H1 (cell line): ENCODE measurements at regions not wholly inside any gene's neighbourhood (a gene's known extent, or its start where the extent isn't known, plus 50 kb on each side); places are given as distances from the start of the nearest gene placed in this dataset.

Experiments used
- ATF2 ChIP-seq: IDR thresholded peaks from 2 replicates; pipeline ENCODE4 v1.6.1; 2012; ENCODE audit warnings: low read length, inconsistent platforms
- CHD7 ChIP-seq: fragments of 300-600 bp; sonication (generic); IDR thresholded peaks from 2 replicates; pipeline ENCODE4 v1.7.1; 2012; ENCODE audit warnings: low read length, moderate library complexity, mild to moderate bottlenecking, inconsistent platforms; ENCODE audit not compliant: insufficient replicate concordance
- FOSL1 ChIP-seq: IDR thresholded peaks from 2 replicates; pipeline ENCODE4 v1.6.1; 2011; ENCODE audit warnings: mild to moderate bottlenecking, low read depth, low read length, moderate library complexity; ENCODE audit not compliant: insufficient read depth
- HDAC2 ChIP-seq, 2 experiments: fragments of 300-600 bp in 1 of 2; sonication (generic) in 1 of 2; IDR thresholded peaks; 2 replicates each; pipeline ENCODE4 v1.6.1; 2011 to 2012; ENCODE audit warnings: low read depth in 2 of 2, low read length in 2 of 2, mild to moderate bottlenecking in 2 of 2, moderate library complexity in 2 of 2, borderline replicate concordance in 1 of 2, inconsistent platforms in 1 of 2
- POU5F1 ChIP-seq: IDR thresholded peaks from 2 replicates; pipeline ENCODE4 v1.6.1; 2011; ENCODE audit warnings: low read depth, mild to moderate bottlenecking, low read length, moderate library complexity
- TBP ChIP-seq: IDR thresholded peaks from 2 replicates; pipeline ENCODE4 v1.6.1; 2011; ENCODE audit warnings: low read depth, low read length, improper control_type of control experiment

GRCh38 chr18:73952296-73952946, 195.2 kb downstream of the FBXO15 start (continued):
- TF ChIP-seq ATF2 = no peak
- no peak for TF ChIP-seq TBP
- no peak for TF ChIP-seq CHD7
- no peak for TF ChIP-seq FOSL1
- no peak for TF ChIP-seq POU5F1
- TF ChIP-seq HDAC2 (IDR thresholded peaks at IDR 0.05; ENCODE audit: borderline replicate concordance in 1 of 2, low read depth in 2 of 2, low read length in 2 of 2) = no peak
